ENCODE measurements at regions not wholly inside any gene's neighbourhood (a gene's known extent, or its start where the extent isn't known, plus 50 kb on each side); places are given as distances from the start of the nearest gene placed in this dataset.

- no peak for TF ChIP-seq POLR2A (IDR thresholded peaks at IDR 0.05)
- no peak for TF ChIP-seq POLR2AphosphoS5 (IDR thresholded peaks at IDR 0.05)
These were observed 53.7 kb upstream of the E2F8 start for GRCh38 chr11:19294444-19294843.

Data from prostate gland (tissue), 1 donor.